ENCODE measurements at regions not wholly inside any gene's neighbourhood (a gene's known extent, or its start where the extent isn't known, plus 50 kb on each side); places are given as distances from the start of the nearest gene placed in this dataset.

DNA sequence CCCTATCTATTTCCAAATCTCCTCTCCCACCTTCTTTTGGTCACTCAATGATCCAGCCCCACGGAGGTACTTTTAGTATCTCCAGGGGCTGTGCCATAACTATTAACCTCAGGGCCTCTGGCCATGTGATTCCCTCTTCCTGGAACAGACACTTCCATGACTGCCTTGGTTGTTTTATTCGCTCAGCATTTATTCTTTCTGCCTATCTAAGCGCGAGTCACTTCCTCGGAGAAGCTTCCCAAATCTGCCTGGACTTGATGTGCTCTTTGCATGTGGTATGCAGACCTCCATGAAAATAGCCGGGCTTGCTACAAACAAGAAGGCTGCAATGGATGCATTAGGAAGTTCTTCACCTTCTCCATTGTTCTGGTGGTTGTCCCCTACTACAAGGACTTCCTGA lies 939.0 kb upstream of the TMEM132C start:
- no peaks in the 10 kb centered on the region for H3K36me3 ChIP-seq (ENCODE audit: control insufficient read depth, insufficient read depth, low read length)
- TF ChIP-seq, protein P1, sequence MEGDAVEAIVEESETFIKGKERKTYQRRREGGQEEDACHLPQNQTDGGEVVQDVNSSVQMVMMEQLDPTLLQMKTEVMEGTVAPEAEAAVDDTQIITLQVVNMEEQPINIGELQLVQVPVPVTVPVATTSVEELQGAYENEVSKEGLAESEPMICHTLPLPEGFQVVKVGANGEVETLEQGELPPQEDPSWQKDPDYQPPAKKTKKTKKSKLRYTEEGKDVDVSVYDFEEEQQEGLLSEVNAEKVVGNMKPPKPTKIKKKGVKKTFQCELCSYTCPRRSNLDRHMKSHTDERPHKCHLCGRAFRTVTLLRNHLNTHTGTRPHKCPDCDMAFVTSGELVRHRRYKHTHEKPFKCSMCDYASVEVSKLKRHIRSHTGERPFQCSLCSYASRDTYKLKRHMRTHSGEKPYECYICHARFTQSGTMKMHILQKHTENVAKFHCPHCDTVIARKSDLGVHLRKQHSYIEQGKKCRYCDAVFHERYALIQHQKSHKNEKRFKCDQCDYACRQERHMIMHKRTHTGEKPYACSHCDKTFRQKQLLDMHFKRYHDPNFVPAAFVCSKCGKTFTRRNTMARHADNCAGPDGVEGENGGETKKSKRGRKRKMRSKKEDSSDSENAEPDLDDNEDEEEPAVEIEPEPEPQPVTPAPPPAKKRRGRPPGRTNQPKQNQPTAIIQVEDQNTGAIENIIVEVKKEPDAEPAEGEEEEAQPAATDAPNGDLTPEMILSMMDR (IDR thresholded peaks at IDR 0.05; ENCODE audit: insufficient read depth, low read depth, low read length): no peak
- DNase-seq (ENCODE audit: low read depth): no peak
- H3K4me3 ChIP-seq (ENCODE audit: low read depth, low read length): no peak overlapping the region
- POLR2A ChIA-PET: no interaction called here
- CTCF ChIA-PET: no interaction called here
- no peaks in the 10 kb centered on the region for H3K27me3 ChIP-seq (ENCODE audit: control insufficient read depth, insufficient read depth, low read length)

DNA sequence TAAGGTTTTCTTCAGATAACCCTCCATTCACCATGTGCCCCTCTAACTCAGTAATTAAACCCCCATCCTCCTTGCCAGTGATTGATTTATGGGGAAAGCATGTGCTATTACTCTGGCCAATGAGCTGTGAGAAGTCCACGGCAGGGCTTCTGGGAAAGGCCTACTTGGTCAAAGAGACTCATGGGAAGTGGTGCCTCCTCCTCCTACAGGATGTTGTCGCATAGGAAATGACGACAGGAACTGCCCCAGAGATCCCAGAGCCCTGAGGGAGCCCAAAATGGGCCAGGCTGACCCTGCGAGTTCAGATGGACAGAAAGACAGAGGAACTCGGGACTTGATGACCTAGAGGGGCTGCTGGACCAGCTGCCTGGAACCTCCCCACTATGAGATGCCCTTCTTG lies 938.1 kb upstream of the TMEM132C start:
- CTCF ChIA-PET: interaction anchor here (0.6 kb wide), 1 partner anchor 20 kb away, joined by 3 read pairs; no protein-coding TSS in a partner anchor
- DNase-seq (ENCODE audit: low read depth): no peak
- TF ChIP-seq, protein P1 (IDR thresholded peaks at IDR 0.05; ENCODE audit: insufficient read depth, low read depth, low read length): no peak
- no peaks in the 10 kb centered on the region for H3K27me3 ChIP-seq (ENCODE audit: control insufficient read depth, insufficient read depth, low read length)
- no peak overlapping the region for H3K4me3 ChIP-seq (ENCODE audit: low read depth, low read length)
- POLR2A ChIA-PET: no interaction called here
- H3K36me3 ChIP-seq (ENCODE audit: control insufficient read depth, insufficient read depth, low read length): no peaks in the 10 kb centered on the region

DNA sequence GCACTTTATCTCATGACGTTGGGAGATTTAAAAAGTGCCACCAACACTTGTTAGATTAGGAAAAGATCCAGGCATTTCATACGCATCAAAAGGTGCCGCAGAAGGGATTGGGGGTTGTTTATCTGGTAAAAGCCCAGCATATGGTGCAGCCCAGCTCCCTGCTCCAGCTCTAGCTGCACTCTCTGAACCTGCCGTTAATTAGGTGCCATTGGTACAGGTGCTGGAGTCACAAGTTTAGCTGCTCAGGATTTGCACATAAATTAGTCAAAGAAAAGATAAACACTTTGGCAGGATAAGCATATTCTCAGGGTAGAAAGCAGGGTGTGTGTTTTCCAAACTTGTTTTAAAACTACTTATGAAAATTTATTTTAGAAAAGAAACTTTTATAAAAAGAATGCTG lies 932.6 kb upstream of the TMEM132C start:
- H3K27me3 ChIP-seq (ENCODE audit: control insufficient read depth, insufficient read depth, low read length): no peaks in the 10 kb centered on the region
- no peak for DNase-seq (ENCODE audit: low read depth)
- H3K36me3 ChIP-seq (ENCODE audit: control insufficient read depth, insufficient read depth, low read length): no peaks in the 10 kb centered on the region
- TF ChIP-seq, protein P1 (IDR thresholded peaks at IDR 0.05; ENCODE audit: insufficient read depth, low read depth, low read length): no peak
- CTCF ChIA-PET: no interaction called here
- no peak overlapping the region for H3K4me3 ChIP-seq (ENCODE audit: low read depth, low read length)
- POLR2A ChIA-PET: no interaction called here

DNA sequence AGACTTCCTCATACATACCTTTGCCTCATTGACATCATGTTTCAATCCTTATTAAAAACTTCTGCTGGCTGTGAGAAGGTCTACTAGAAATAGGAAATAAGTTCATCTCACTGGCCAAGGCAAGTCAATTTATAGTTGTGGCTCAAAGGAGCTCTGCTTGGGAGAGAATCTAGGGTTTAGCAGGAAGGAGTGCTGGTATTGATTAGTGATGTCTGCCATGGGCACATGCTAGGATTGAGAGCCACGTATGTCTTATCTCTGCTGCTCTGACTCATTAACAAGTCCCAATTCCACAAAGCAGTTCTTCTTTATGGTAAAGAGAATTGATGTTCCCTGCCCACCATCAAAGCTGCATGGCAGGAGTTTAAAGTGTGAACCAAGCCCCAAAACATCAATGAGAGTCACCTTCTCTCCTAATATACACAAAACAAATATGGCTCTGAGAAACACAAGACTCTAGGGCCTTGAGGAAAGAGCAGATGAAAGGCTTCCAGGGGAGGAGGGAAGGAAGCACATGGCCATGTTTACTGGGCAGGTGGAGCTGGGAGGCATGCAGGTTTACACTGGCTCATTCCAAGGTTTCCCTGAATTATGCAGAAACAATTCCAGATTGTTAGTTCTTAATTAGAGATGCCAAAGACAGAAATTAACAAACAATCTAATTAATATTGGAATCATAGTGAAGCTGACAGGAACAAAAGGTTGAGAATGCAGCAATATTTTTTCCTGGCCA lies 931.9 kb upstream of the TMEM132C start:
- Histone ChIP-seq H3K27me3 (ENCODE audit: control insufficient read depth, insufficient read depth, low read length) (no peaks in the 10 kb centered on the region), H3K4me3 (ENCODE audit: low read depth, low read length) (no peak overlapping the region), H3K36me3 (ENCODE audit: control insufficient read depth, insufficient read depth, low read length) (no peaks in the 10 kb centered on the region)
- ChIA-PET CTCF (no interaction called here), POLR2A (no interaction called here)
- no peak for DNase-seq (ENCODE audit: low read depth)
- TF ChIP-seq, protein P1 (IDR thresholded peaks at IDR 0.05; ENCODE audit: insufficient read depth, low read depth, low read length): no peak

DNA sequence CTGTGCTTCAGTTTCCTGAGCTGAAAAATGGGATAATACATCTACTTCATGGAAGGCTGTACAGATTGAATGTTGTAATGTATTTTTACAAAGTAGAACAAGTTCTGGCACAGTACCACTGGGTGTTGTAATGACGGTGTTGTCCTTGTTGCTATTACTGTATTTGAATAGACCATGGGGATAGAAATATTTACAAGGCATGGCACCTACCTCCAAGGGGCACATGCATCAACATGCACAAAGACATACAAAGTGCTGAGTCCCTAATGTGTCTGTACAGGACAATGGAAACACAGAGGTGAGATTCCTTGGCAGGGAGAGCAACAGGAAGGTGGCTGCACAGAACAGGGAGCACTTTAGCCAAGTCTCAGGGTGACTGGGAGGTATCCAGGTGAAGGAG lies 930.6 kb upstream of the TMEM132C start:
- Histone ChIP-seq H3K27me3 (ENCODE audit: control insufficient read depth, insufficient read depth, low read length) (no peaks in the 10 kb centered on the region), H3K4me3 (ENCODE audit: low read depth, low read length) (no peak overlapping the region), H3K36me3 (ENCODE audit: control insufficient read depth, insufficient read depth, low read length) (no peaks in the 10 kb centered on the region)
- ChIA-PET POLR2A (no interaction called here), CTCF (interaction anchor here (1.2 kb wide), 1 partner anchor 45 kb away, joined by 3 read pairs; no protein-coding TSS in a partner anchor)
- TF ChIP-seq, protein P1 (IDR thresholded peaks at IDR 0.05; ENCODE audit: insufficient read depth, low read depth, low read length): no peak
- DNase-seq (ENCODE audit: low read depth): no peak
